Endothelial cell (in vitro differentiated cells): ENCODE measurements at regions not wholly inside any gene's neighbourhood (a gene's known extent, or its start where the extent isn't known, plus 50 kb on each side); places are given as distances from the start of the nearest gene placed in this dataset.
A peak's percentile ranks its signal among the peaks of the same experiment; 100 is the strongest.

ENCODE experiments used
- DNase-seq: peaks from one replicate; pipeline ENCODE4 v3.0.0; 2021; ENCODE audit warnings: low spot score
- H3K27ac Mint-ChIP-seq: one replicate; pipeline ENCODE4 v1.8.0; 2021; ENCODE audit warnings: mixed read lengths, inconsistent platforms; ENCODE audit not compliant: unreplicated experiment
- H3K27me3 Mint-ChIP-seq: one replicate; pipeline ENCODE4 v1.8.0; 2021; ENCODE audit warnings: mild to moderate bottlenecking, moderate library complexity, mixed read lengths, inconsistent platforms; ENCODE audit not compliant: unreplicated experiment
- H3K36me3 Mint-ChIP-seq: one replicate; pipeline ENCODE4 v1.8.0; 2021; ENCODE audit warnings: mild to moderate bottlenecking, low read depth, mixed read lengths, inconsistent platforms; ENCODE audit not compliant: unreplicated experiment
- H3K4me1 Mint-ChIP-seq: one replicate; pipeline ENCODE4 v1.8.0; 2021; ENCODE audit warnings: mild to moderate bottlenecking, mixed read lengths, inconsistent platforms; ENCODE audit not compliant: unreplicated experiment
- H3K4me3 Mint-ChIP-seq: one replicate; pipeline ENCODE4 v1.8.0; 2021; ENCODE audit warnings: mild to moderate bottlenecking, mixed read lengths, inconsistent platforms; ENCODE audit not compliant: unreplicated experiment
- H3K9me3 Mint-ChIP-seq: one replicate; pipeline ENCODE4 v1.8.0; 2021; ENCODE audit warnings: mixed read lengths, inconsistent platforms; ENCODE audit not compliant: unreplicated experiment
- TF ChIP-seq, protein P1 (sequence below): fragments of 200-600 bp; sonication (generic); IDR thresholded peaks from one replicate; pipeline ENCODE4 v1.5.0; 2021; ENCODE audit warnings: antibody characterized with exemption; ENCODE audit not compliant: unreplicated experiment

DNA sequence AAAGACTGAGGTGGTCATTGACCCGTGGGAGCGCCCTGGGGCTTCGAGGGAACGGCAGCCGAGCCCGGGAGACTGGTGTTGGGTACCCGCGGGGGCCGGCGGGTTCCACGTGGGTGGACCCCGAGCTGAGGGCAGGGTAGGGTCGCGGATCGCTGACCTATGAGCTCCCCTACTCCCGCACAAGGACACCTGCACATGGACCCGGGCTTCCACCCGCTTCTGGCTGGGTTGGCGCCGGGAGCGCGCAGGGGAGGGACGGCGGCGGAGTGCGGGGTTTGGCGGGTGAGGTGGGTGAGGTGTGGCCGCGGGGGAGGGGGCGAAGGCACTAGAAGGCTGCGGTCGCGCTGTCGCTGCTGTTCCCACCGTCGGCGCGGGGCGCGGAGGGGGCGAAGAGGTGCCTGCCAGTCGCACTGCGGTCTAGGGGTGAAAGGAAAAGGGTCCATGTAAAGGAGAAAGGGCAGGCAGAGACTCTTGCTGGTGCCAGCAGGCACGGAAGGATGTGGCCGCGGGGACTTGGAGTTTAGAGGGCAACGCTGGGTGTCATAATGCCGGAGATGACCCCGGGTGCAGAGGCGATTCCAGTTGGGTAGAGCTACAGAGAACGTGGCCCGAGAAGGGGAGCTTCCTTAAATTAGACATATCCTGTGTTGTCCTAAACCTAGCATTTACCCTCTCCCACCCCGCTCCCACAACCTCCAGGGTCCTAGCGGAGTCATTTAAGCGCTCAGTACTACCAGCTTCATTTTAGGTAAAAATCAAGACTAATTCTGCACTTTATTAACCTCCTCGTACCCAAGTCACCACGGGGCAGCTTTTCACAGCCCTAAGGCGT is 245.9 kb upstream of the TOPAZ1 start:
- Mint-ChIP-seq H3K27me3 (peaks cover 44% of the 10 kb centered on the region), H3K36me3 (peaks cover 4% of the 10 kb centered on the region), H3K4me1 (peaks cover 32% of the 10 kb centered on the region), H3K9me3 (peaks cover 8% of the 10 kb centered on the region), H3K4me3 (peak overlapping the region; percentile 78), H3K27ac (no peak overlapping the region)
- TF ChIP-seq, protein P1, sequence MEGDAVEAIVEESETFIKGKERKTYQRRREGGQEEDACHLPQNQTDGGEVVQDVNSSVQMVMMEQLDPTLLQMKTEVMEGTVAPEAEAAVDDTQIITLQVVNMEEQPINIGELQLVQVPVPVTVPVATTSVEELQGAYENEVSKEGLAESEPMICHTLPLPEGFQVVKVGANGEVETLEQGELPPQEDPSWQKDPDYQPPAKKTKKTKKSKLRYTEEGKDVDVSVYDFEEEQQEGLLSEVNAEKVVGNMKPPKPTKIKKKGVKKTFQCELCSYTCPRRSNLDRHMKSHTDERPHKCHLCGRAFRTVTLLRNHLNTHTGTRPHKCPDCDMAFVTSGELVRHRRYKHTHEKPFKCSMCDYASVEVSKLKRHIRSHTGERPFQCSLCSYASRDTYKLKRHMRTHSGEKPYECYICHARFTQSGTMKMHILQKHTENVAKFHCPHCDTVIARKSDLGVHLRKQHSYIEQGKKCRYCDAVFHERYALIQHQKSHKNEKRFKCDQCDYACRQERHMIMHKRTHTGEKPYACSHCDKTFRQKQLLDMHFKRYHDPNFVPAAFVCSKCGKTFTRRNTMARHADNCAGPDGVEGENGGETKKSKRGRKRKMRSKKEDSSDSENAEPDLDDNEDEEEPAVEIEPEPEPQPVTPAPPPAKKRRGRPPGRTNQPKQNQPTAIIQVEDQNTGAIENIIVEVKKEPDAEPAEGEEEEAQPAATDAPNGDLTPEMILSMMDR, result no peak
- DNase-seq, result peak; percentile 10

DNA sequence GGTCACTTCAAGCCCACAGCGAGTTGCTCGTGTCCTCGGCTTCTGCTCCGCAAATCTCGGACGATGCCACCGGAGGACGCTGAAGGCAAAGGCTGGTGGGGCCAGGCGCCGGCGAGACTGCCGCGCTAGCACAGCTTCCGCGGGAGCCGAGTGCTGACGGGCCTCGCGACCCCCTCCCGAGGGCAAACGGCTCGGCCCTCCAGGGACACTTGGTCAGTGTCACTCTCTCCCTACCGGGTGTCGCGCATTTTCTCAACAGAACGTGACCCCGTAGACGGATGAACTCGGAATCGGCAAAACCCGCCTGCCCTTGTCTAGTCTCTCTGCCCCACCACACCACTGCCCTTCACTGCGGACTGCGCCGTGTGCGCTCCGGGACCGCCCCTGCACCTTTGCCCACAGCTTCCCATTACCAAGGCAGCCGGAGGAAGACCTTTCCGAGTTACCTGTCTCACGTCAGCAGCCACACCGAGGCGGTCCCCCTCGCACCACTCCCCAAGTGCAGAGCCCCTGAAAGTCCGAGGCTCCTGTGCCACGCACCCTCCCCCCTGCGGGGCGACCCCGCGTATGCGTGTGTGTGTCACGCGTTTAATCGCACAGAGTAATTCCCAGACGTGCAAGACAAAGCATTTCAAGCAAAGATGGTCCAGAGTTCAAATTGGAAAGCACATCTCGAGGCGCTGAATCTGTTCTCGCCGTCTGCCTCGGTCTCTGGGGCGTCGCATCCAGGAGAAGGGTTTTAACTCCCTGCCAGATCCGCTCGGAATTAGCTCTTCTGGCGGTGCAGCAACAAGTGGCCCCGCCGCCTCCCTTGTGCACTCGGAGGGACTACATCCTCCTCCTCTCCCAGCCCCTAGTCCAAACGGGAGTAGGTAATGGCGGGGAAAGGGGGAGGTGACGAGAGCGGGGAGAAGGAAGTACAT is 245.0 kb upstream of the TOPAZ1 start:
- peak; percentile 58 for DNase-seq
- Mint-ChIP-seq H3K27me3 (peaks cover 44% of the 10 kb centered on the region), H3K4me3 (peak overlapping the region; percentile 85), H3K36me3 (peaks cover 4% of the 10 kb centered on the region), H3K9me3 (peaks cover 8% of the 10 kb centered on the region), H3K4me1 (peaks cover 32% of the 10 kb centered on the region), H3K27ac (no peak overlapping the region)
- TF ChIP-seq, protein P1, result no peak

DNA sequence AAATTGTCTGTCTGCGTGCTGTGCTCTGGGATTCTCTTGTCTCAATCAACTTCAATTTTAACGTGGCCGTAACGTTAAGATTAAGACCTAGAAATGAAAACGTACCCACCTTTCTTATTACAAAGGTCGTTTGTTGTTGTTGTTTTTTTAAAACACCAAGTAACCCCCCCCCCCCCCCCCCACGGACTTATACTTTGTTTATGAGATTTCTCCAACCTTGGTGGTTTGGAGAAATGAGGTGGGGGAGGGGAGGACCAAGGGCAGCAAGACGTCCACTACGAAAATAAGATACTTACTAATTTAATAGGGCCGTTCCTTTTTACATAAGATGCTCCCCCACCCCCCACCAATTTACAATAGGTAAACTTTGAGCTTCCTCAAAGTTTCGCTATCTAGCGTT is 244.4 kb upstream of the TOPAZ1 start:
- H3K4me1 Mint-ChIP-seq, result peaks cover 32% of the 10 kb centered on the region
- no peak overlapping the region for H3K27ac Mint-ChIP-seq
- H3K27me3 Mint-ChIP-seq, result peaks cover 44% of the 10 kb centered on the region
- peak overlapping the region; percentile 85 for H3K4me3 Mint-ChIP-seq
- DNase-seq, result no peak
- TF ChIP-seq, protein P1, result no peak
- peaks cover 4% of the 10 kb centered on the region for H3K36me3 Mint-ChIP-seq
- H3K9me3 Mint-ChIP-seq, result peaks cover 8% of the 10 kb centered on the region

DNA sequence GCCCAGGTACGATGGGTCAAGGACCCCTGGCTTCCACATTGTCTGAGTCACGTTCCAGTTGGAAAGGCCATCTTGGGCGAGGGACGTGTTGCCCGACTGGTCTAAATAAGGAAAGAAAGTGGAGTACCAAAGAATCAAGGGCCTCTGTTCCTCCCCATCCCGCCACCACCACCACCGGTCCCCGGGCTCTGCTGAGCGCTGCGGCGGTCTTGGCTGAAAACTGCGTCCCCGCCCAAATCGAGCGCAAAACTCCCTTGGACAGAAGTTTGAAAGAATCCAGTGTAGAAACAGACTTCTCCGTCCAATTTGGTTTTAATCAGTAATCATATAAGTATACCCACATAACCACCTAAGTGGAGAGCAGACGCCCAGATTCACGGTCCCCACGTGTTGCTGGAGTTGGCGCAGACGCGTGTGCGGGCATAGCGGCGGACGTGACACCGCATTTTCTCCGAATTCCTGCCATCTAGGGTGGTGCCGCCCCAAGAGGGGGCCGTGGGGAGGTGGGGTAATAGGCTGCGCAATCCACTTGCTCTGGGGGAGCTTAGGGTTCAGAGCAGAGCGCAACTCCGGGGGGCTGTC is 243.8 kb upstream of the TOPAZ1 start:
- H3K4me3 Mint-ChIP-seq, result peak overlapping the region; percentile 85
- H3K4me1 Mint-ChIP-seq, result peaks cover 32% of the 10 kb centered on the region
- TF ChIP-seq, protein P1, result no peak
- H3K27ac Mint-ChIP-seq, result no peak overlapping the region
- DNase-seq, result peak; percentile 30
- peaks cover 6% of the 10 kb centered on the region for H3K9me3 Mint-ChIP-seq
- peaks cover 4% of the 10 kb centered on the region for H3K36me3 Mint-ChIP-seq
- H3K27me3 Mint-ChIP-seq, result peaks cover 44% of the 10 kb centered on the region
